Neuron (in vitro differentiated cells): ENCODE measurements at regions not wholly inside any gene's neighbourhood (a gene's known extent, or its start where the extent isn't known, plus 50 kb on each side); places are given as distances from the start of the nearest gene placed in this dataset.
"Not testable (repeated sequence)": the region's sequence is repeated elsewhere in the genome, so short reads cannot be mapped to it uniquely, and the experiment has no call there.

Experiments used
- H2AFZ ChIP-seq: one replicate; pipeline ENCODE4 v1.6.1; 2013; ENCODE audit warnings: low read depth, mild to moderate bottlenecking, inconsistent platforms, low read length, moderate library complexity
- H3K27me3 ChIP-seq: one replicate; pipeline ENCODE4 v1.6.1; 2013; ENCODE audit warnings: low read length; ENCODE audit not compliant: insufficient read depth
- H3K36me3 ChIP-seq: one replicate; pipeline ENCODE4 v1.6.1; 2013; ENCODE audit warnings: low read length; ENCODE audit not compliant: insufficient read depth
- H3K4me1 ChIP-seq: one replicate; pipeline ENCODE4 v1.6.1; 2013; ENCODE audit warnings: low read length; ENCODE audit not compliant: insufficient read depth
- H3K4me3 ChIP-seq: 2 replicates; pipeline ENCODE4 v1.5.1; 2013; ENCODE audit warnings: mild to moderate bottlenecking, low read length, moderate library complexity
- H3K9me3 ChIP-seq: one replicate; pipeline ENCODE4 v1.6.1; 2013; ENCODE audit warnings: low read length

DNA sequence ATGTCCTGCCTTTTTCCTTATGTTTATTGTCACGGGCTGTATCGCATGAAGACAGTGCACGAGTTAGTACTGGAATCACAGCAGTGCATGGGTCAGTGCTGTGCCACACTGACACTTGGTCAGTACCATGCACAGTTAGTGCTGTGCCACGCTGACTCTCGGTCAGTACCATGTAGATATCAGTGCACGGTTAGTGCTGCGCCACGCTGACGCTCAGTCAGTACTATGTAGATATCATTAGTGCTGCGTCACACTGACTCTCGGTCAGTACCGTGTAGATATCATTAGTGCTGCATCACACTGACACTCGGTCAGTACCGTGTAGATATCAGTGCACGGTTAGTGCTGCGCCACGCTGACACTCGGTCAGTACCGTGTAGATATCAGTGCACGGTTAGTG lies 104.1 kb downstream of the NPIPB11 start:
- not testable (repeated sequence) for H3K27me3 ChIP-seq, H3K36me3 ChIP-seq, H2AFZ ChIP-seq, H3K4me1 ChIP-seq, H3K9me3 ChIP-seq, H3K4me3 ChIP-seq

DNA sequence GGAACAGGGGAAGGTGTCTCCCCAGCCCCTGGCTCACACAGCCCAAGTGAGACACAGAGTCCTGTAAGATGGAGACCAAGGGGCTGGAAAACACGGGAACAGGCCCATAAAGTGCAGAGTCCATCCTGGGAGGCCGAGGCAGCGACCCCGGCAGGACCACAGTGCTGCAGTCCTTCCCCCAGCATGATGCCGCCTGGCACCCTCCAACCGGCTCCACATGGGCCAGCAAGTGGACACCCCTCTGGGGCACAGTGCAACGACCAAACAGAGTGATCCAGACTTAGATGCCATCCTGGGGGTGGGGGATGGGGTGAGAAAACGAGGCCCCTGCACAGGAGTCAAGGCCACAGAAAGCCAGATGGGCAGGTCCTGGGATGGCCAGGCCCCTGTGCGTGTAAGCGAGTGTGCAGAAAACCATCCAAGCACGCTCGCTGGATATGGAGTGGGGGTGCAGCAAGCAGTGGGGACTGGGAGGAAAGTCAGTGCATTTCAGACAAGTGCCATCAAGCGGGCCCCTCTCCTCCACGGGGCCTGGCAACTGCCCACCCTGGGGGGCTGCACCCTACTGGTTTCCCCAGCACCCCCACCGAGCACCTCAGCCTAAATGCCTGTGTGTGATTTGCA lies 104.7 kb downstream of the NPIPB11 start:
- not testable (repeated sequence) for H3K27me3 ChIP-seq, H3K9me3 ChIP-seq, H2AFZ ChIP-seq, H3K36me3 ChIP-seq, H3K4me3 ChIP-seq, H3K4me1 ChIP-seq

DNA sequence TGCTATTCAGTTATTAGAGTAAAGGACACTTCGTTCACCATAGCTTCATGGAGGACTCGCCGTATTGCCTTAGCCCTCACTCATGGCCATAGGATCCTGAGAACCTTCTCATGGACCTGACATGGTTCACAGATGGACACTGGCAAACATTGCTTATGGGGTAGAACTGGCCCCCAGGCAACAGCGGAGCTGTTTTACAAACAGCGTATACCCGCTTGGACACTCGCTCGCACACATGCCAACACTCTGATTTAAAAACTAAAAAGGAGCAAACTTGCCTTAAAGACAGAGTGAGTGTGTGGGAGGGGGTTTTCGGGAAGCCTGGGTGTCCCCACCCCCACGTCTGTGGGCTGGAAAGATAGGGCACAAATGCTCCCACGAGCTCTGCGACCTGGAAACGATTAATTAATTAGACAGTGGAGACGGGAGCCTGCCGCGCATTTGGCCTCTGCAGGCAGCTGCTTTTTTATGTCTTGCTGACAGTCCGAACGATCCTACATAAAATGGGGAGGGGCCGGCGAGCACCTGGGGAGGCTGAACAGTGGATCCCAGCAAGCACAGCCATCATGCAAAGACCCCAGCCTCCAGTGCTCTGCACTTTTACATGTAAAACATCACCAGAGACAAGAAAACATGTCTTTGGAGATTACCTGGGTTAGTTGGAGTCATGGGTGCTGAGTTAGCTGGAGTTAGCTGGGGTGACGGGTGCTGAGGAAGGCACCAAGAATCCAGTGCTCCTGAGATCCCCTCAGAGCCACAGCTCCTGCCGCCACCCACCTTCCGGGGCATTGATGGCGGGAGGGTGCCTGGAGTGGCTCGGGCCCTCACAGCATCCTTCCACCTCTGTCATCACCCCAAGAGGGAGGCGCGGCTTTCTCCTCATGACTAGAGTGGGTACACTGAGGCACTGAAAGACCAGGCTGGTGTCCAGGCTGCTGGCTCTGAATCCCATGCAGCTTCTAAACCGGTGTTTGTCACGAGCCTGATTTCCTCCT lies 105.7 kb downstream of the NPIPB11 start:
- not testable (repeated sequence) for H3K27me3 ChIP-seq, H2AFZ ChIP-seq, H3K4me3 ChIP-seq, H3K9me3 ChIP-seq, H3K4me1 ChIP-seq, H3K36me3 ChIP-seq

DNA sequence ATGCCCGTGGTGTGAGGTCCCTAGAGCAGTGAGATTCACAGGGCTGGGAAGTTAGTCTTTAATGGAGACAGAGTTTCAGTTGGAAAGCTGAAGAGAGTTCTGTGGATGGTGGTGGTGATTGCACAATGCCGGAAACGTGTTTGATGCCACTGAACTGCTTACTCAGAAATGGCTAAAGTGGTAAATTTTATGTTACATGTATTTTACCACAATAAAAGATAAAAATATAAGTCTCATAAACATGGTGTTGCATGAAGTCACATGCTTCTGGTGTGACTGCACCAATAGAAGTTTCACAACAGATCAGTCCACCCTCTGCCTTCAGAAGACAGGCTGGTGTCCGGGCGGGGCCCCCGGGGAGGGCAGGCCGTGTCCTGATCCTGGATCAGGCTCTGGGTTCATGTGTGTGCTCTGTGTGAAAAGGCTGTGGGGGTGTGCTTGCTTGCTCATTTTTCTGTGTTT lies 106.5 kb downstream of the NPIPB11 start:
- H3K36me3 ChIP-seq, H3K9me3 ChIP-seq, H3K4me3 ChIP-seq, H3K4me1 ChIP-seq, H3K27me3 ChIP-seq, H2AFZ ChIP-seq: not testable (repeated sequence)

DNA sequence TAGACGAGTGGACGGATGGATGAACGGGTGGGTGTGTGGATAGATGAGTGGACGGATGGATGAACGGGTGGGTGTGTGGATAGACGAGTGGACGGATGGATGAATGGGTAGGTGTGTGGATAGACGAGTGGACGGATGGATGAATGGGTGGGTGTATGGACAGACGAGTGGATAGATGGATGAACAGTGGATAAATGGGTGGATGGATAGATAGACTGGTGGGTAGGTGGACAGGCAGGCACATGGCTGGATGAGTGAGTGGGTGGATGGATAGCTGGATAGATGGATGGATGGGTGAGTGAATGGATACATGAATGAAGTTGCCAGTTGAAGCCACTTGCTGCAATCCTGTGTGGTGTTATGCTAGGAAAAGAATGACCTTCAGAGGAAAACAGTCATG lies 107.5 kb downstream of the NPIPB11 start:
- H3K36me3 ChIP-seq, H3K9me3 ChIP-seq, H3K4me3 ChIP-seq, H2AFZ ChIP-seq, H3K4me1 ChIP-seq, H3K27me3 ChIP-seq: not testable (repeated sequence)

DNA sequence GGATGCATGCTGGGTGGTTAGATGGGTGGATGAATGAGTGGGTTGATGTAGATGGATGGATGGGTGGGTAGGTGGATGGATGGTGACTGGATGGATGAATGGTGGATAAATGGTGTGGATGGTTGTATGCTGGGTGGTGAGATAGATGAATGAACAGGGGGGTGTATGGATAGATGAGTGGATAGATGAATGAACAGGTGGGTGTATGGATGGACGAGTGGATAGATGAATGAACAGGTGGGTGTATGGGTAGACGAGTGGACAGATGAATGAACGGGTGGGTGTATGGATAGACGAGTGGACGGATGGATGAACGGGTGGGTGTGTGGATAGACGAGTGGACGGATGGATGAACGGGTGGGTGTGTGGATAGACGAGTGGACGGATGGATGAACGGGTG lies 108.2 kb downstream of the NPIPB11 start:
- H3K9me3 ChIP-seq, H3K4me1 ChIP-seq, H3K27me3 ChIP-seq, H3K36me3 ChIP-seq, H3K4me3 ChIP-seq, H2AFZ ChIP-seq: not testable (repeated sequence)

DNA sequence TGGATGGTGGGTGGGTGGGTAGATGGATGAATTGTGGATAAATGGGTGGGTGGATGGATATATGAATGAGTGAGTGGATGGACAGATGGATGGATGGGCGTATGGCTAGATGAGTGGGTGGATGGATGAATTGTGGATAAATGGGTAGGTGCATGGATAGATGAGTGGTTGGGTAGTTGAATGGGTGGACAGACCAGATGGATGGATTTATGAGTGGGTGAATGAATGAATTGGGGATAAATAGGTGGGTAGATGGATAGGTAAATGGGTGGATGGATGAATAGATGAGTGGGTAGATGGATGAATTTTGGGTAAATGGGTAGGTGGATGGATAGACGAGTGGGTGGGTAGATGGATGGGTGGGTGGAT lies 108.7 kb downstream of the NPIPB11 start:
- H3K4me3 ChIP-seq, H3K9me3 ChIP-seq, H3K27me3 ChIP-seq, H3K4me1 ChIP-seq, H2AFZ ChIP-seq, H3K36me3 ChIP-seq: not testable (repeated sequence)

DNA sequence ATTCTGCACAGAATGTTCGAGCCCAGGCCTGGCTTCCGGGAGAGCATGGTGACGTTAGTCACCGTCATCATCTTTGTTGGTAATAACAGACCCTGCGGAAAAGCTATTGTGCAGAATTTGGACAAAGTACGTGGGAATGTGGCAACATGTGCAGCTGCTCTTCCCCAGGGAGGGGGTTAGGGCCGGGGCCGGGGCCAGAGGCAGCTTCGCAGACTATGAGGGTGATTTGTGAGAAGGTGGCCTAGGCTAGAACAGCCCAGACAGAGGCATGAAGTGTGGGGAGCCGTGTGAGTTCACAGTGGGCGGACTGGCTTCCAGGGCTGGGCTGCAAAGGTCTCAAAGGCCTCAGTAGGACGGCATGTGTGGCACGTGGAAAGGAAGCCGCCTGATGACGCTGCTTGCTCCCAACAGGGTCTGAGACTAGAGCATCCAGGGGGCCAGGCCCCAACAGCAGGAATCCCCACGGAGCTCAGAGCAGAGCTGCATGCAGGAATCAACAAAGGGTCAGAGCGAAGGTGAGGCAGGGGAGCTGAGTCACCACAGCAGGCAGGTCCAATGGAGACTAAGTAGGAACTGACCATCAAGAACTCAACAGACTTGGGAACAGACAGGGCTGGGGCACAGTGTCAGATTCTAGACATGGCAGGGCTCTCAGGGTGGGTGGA lies 109.2 kb downstream of the NPIPB11 start:
- not testable (repeated sequence) for H3K4me1 ChIP-seq, H3K4me3 ChIP-seq, H3K9me3 ChIP-seq, H2AFZ ChIP-seq, H3K27me3 ChIP-seq, H3K36me3 ChIP-seq

DNA sequence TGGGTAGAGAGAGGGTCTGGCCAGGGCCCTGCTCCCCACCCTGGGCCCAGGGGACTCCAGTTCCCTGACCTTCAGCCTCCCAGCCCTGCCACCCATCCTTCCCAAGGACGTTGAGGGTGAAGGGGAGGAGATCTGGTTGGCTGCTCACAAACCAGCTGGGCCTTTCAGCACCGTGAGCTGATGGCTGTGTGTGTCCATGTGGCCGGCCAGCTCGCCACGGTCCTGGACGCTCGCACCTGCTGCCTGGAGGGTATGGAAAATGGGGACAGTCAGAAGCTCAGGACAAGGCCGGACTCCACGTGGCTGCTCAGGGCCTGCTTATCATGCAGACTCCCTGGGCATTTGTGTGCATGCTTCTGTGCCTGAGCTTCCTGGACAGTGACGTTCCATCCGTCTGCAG lies 110.3 kb downstream of the NPIPB11 start:
- not testable (repeated sequence) for H3K27me3 ChIP-seq, H3K4me3 ChIP-seq, H2AFZ ChIP-seq, H3K36me3 ChIP-seq, H3K9me3 ChIP-seq, H3K4me1 ChIP-seq

DNA sequence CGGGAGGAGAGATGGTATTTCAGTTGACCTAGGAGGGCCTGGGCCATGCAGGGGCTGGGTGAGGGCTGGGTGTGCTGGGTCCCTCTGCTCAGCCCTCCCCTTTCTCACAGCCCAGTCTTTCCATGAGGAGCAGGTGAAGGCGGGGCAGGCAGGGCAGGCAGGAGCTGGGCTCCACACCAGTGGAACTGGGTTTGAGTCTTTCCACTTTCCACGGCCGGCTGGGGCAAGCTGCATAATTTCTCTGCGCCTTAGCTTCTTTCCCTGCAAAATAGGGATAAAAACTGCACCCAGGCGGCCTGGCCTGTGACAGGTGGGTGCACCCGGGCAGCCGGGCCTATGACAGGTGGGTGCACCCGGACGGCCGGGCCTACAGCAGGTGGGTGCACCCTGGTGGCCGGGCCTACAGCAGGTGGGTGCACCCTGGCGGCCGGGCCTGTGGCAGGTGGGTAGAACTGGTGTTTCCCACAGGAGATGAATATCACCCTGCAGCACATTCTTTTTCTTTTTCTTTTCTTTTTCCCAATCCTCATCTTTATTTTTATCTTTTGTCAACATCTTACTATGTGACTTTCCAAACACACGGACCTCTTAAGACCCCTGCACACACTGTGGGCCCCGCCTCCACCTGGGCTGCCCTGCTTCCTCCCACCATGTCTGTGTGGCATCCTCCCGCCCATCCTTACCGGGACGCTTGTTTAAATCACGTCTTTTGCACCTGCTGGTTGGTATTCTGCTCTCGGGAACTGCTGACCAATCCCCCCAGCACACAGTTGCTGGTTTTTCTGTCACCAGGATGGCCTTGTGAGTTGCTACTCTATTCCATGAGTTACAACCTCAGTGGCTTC lies 111.3 kb downstream of the NPIPB11 start:
- not testable (repeated sequence) for H3K4me1 ChIP-seq, H3K36me3 ChIP-seq, H3K9me3 ChIP-seq, H3K4me3 ChIP-seq, H3K27me3 ChIP-seq, H2AFZ ChIP-seq

DNA sequence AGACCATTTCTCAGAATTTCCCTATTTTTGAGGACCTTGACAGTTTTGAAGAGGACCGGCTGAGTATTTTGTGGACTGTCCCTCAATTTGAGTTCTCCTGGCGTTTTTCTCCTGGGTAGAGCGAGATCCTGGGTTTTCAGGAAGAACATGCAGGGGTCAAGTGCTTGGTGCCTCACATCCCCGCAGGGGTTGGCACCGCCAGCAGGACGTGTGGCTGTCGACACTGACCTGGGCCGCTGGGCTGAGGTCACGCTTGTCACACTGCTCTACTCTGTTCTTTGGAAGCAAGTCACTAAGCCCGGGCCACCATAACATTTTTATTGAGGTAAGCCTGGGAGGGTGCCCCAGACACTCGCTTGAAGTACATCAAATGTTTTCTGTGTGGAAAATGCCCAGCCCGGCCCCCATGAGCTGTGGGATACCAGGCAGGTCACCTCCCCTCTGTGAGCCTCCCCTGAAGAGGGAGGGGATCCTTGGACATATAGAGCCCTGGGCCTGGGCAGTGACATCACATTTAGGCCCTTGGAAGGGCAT lies 112.0 kb downstream of the NPIPB11 start:
- not testable (repeated sequence) for H3K36me3 ChIP-seq, H3K9me3 ChIP-seq, H3K4me1 ChIP-seq, H2AFZ ChIP-seq, H3K27me3 ChIP-seq, H3K4me3 ChIP-seq

DNA sequence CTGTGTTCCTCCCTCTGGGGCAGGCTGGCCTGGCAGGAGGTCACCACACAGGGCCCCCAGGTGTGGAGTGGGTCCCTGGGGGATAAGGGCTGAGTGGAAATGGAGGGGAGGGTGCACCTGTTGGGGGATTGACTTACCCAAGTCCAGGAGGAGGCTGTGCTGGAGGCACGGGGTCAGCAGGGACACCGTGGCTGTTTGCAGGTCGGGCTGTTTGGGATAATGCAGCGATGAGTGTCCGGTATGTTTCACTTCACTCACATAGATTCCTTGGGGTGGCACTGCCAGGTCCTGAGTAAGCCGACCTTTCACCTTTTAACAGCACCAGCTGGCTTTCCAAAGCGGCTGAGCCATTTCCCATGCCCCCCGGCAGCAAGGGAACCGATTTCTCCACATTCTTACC lies 113.0 kb downstream of the NPIPB11 start:
- H3K4me1 ChIP-seq, H2AFZ ChIP-seq, H3K36me3 ChIP-seq, H3K4me3 ChIP-seq, H3K27me3 ChIP-seq, H3K9me3 ChIP-seq: not testable (repeated sequence)
